ENCODE measurements at regions not wholly inside any gene's neighbourhood (a gene's known extent, or its start where the extent isn't known, plus 50 kb on each side); places are given as distances from the start of the nearest gene placed in this dataset.

DNA sequence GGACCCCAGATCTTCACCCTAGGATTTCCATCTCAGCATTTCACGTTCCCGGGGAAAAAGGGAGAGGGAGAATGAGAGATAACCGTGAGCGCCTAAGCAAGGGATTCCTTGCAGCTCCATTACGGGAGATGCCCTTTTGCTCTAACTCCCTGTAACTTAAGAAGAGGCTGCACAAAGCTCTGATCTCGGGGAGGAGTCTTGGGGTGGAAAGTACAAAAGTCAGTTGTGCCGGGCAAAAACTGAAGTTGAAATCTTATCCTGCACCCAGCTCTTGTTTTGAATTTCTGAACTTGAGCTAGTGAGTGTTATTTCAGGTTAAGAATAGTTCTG is 256.4 kb upstream of the SOX21 start:
- DNase-seq, result no peak

DNA sequence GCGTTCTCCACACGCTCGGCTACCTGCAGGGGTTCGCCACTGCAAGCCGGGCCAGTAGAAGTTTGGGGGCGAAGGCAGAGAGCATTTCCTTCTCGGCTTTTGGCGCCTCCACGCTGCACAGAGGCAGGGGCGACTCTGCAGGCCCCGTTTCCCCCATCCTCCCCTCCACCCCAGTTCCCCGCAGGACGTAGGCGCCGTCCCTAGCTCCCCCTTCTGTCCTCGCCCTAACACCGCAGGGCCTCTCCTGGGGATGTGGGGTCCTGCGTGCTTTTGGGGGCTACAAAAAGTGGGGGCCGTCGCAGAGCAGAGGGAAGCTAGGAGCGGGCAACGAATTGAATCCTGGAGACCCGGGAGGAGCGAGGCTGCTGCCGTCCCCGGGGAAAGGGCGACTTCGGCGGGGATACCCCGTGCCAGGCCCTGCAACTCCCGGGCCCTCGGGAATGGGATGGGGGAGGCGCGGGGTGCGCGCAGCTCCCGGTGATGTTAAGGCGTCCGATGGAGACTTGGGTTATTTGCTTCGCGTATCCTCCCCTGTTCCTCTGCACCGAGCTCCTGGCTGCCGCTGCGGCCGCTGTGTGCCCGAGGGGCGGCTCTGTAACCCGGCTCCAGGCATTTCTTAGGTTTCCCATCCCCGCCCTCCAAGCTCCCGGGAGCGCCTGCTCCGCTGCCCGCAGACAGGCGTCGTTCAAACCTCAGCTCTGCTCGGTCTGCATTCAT is 255.9 kb upstream of the SOX21 start:
- DNase-seq, result no peak

DNA sequence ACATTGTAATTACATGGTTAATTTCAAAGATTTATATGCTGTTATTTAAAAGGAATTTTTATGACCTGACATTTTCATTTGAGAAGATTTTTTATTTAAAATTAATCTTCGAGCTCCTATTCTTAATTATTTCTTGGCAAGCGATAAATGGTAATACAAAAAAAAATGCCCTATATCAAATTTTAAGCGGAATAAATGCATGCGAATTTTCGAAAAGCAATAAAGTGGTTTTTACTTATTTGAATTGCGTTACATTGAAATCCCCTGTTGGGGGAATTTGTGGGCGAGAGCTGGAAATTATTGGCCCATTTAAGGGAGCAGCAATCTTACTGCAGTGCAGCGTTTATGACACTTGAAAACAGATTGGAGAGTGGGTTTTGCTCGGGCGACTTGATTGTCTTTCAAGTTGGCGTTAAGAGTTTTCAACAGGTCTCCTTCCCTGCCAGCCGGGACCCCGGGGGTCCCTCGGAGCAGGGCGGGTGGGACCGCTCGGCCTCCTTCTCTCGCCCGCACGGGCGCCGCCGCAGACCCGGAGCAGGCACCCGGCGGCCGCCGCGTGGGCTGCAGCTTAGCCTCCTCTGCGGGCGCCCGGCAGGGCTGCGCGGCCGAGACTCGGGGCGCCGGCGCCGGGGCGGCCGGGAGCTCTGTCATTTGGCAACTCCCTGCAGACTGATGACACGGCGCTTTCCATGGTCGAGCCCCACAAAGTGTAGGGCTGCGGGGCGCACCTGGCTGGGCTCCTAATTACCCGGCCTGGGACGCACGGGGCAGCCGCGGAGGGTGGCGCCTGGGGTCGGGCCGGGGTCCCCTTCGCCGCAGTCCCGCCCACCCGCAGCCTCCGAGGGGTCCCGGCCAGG is 255.1 kb upstream of the SOX21 start:
- DNase-seq, result no peak

DNA sequence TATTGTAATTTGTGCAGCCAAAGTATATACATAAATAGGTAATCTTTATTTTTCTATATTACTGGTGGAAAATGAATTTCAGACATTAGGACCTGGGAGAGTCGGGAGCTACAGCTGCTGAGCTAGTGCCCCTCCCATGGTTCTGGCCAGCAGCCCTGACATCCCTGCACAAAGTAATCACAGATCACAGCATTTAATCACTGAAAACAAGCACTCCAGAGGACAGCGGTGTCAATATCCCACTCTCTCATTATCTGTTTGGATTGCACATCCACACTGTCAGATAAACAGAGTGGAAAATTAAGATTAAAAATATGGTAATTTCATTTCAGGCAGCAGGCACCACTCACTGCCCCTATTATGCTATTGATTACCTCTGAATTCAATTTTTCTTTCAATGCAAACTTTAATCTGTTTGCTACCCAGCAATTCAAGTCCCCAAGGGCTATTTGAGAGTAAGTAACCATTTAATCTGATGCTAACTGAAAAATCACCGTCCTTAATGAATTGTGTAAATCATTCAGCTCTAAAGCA is 254.1 kb upstream of the SOX21 start:
- no peak for DNase-seq

DNA sequence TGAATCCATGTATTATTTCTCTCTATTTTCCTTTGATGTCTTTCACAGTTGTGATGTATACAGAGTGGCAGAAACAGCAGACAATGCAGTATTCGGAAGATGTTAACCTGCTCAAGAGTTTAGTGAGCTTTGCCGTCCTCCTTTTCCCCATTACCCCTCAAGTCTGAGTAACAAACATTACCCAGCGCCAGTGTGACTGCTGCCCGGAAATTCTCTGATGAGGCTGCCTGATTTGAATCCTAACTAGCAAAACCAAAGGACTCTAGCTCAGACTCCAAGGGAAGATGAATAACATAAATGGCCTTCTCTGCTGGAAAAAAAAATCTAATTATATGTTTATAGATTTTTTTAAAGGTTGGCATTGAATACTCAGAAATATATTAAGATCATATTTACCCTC is 247.3 kb upstream of the SOX21 start:
- no peak for DNase-seq

DNA sequence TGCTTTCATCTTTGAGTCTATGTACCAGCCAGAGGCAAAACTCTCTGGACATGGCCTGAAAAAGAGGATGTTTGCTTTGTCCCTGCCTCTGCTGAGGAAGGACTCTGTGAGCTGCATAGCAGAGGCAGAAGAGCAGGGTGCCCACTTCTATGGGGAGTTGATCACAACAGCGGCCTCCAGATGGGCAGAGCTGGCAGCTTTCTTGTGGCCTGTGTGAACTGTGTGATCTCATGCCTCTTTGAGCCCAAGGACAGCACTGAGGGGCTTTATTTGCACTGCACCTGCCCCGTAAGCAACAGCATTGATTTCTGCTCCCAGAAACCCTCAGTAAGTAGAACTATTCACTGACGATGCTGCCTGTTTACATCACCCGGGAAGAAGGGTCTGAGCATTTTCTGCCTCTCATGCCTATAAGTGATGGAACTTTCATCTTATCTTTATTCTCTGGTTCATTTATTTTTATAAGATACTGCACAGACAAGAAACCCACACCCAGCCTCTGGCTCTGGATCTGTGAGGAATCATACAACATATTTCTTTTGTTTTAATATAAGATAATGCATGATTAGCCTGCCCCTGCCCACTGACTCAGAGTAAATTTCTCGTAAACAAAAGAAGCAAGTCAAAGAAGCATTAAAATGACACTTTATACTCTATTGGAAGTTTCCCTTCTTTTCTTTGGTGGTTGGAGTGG is 244.2 kb upstream of the SOX21 start:
- DNase-seq, result no peak

DNA sequence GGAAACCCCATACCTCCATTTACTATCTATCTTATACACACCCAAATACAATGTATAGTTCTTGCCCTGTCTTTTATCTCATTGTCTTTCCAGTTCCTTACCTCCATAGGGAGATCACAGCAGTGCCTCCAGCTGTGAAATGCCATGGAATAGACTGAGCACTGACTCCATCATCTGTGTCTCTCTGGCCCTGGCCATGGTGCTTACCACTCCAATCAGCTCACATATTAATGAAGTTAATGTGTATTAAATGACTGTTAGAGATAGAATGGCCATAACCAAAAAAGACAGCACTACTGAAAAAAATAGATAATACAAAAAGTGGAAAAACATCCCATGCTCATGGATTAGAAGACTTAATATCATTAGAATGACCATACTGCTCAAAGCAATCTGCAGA is 240.4 kb upstream of the SOX21 start:
- DNase-seq, result no peak

DNA sequence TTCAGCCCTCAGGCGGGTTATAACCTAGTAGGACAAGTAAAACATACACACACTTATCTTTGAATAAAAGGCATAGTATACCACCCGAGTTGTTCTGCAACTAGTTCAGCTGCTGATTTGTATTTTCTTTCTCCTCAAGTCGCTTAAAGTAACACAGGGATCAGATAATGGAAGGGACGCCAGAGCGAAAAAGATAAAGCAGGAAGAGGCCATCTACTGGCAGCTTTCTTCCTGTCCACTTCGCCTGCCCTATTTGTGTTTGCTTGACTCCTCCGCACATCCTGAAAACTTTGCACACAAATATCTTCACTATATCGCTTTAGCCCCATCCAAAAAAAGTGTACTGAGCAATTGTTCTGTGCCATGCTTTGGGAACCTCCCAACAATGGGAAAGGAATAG is 238.0 kb upstream of the SOX21 start:
- DNase-seq, result no peak

DNA sequence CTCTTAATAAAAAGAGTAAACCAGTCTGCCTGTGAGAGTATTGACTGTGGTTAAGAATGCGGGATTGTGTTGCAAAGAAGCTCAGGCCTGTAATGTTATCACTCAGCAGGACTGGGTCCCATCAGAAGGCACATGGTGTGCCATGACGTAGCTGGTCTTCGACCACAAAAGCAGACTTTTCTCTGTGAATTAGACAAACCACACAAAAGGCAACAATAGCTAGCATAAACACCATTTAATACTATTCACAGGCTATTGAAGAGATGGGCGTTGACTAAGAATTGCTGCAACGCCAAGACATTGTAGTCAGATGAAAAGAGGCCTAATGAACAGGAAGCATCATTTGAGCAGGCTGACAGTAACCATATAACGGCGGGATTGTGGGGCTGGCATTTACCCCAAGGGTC is 235.6 kb upstream of the SOX21 start:
- no peak for DNase-seq

DNA sequence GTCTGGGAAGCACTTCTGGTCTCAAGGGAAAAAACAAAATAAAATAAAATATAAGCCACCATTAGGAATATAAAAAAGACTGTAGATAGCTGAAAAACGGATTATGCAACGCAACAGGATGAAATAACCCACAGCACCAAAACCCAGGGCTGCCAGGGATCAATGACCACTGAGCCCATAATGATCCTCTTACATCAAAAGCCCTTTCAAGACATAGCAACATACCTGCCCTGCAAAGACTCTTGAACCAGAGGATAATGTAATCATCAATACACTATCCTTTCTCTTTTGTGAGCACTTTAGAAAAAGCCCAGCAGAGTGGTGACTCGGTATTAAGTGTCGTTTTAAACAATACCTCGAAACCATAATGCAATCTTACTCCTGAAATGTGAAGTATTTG is 235.0 kb upstream of the SOX21 start:
- DNase-seq, result no peak

DNA sequence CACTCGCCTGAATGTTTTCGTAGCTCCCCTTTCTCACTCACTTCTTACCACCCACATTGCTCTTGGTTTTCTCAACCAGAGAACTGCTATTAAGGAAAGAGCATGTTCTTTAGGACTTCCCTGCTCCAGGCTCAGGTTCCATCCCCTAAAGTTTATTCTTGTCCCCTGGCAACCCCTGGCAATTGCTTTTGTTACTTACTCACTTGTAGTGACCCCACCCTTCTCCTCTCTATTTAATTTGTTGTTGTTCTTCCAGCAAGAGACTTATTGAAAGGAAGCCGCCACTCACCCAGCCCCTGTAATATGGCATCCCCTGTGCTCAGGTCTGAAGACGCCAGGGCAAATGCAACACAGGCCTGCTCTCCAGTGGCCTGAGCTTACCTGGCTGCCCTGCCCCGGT is 233.7 kb upstream of the SOX21 start:
- no peak for DNase-seq

DNA sequence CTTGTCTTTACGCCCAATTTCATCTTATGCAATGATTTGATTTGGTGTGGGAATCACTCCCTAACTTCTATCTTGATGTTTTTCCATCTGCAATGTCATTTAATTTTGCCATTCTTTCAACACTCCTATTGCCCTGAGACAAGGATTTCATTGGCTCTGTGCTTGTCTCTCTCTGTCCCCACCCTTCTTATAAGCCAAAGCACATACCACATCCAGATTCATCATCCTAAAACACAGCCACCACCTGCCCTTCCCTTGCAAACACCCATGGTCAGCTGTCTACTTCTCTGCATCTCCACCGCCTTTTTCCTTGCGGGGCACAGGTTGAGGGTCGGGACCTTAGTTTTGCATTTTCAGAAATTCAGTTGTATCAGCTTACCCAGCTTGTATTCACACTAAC is 225.8 kb upstream of the SOX21 start:
- DNase-seq, result no peak

DNA sequence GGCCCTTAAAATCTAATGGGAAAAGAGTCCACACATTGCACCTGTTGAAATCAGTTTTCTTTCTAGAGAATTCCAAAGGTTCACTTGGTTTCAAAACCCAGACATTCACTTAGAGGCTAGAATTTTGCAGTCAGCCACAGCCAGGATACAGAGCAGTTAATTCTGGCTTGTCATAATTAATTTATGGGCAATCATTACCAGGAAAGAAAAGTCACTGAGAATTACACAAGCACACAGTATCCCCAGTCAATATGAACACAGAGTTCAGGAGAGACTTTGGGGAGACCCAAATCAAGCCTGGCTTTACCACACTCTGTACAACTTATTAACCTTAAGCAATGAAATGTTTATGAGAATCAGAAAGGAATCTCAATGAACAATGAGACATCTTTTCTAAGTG is 224.3 kb upstream of the SOX21 start:
- no peak for DNase-seq

DNA sequence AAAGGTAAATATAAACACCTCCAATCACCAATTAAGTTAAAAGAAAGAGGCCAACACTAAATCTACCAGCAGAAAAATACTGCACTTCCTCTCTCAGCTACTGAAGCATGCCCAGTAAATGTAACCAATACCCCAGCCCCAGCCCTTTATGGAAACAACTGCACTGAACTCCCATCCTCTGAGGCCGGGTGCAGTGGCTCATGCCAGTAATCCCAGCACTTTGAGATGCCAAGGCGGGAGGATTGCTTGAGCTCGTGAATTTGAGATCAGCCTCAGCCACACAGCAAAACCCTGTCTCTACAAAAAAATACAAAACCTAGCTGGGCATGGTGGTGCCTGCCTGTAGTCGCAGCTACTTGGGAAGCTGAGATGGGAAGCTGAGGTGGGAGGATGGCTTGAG is 221.6 kb upstream of the SOX21 start:
- no peak for DNase-seq

DNA sequence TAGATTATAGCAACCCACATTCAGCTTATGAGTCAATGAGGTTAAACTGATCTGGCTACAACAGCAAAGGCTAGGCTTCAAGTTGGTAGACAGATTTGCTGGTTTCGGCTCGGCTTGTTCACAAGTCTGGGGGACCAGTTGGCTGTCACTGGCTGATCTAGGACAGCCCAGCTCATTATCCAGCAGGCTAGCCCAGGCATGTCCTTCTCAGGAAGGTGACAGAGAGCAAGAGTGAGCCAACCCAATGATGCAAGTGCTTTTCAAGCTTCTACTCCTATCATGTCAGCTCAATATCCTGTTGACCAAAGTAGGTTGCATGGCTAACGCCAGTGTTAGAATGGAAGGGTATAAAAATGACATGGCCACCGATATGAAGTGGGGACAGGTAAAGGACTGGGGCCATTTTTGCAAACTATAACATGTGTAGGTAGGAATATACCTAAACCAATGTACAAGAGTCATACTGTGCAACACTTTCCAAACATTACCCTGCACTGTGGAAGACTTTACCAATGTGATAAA is 220.9 kb upstream of the SOX21 start:
- no peak for DNase-seq

DNA sequence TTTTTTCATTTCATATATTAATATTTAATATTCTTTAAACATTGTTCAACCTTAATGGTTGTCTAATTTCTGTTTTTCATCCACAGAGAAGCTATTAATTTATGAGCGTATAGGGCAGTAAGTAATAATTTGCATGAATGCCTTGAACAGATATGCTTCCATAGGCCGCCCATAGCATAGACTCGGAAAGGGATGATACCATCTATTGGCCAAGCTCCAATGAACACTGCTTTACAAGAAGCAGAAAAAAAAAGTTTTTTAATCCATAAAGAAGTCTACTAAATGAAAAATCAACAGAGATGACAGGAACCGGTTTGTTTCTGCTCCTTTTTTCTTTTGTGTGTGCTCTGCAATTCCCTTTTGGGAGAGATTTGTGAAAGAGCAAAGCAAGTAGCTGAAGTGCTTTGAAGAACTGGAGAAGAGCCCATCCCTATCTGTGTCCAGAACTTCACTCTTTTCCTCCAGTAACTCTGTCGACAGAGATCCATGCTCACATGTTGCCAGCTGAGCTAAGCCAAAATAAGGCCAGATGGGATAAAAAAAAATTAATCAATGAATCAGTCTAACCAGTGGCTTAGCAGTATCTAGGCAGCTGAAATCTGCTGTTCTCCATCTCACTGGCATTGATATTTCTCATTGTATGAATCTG is 215.9 kb upstream of the SOX21 start:
- DNase-seq, result no peak

DNA sequence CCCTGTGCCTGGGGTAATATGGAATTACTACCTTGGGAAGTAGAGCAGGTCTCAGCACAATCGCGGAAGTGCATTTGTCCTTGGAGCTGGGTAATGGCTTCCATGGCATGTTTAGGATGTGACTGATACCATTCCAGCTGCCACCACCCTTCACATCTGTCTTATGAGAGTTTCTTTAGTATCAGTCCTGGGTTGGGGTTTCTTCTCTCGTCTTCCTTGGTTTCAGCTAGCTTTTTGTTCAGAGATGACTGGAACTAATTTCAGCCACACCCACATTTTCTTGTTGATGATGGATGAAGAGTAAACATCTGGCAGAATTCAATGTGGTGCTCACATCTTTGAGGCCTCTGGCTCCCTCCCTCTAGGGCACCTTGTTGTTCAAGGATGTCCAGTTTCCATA is 212.9 kb upstream of the SOX21 start:
- no peak for DNase-seq

DNA sequence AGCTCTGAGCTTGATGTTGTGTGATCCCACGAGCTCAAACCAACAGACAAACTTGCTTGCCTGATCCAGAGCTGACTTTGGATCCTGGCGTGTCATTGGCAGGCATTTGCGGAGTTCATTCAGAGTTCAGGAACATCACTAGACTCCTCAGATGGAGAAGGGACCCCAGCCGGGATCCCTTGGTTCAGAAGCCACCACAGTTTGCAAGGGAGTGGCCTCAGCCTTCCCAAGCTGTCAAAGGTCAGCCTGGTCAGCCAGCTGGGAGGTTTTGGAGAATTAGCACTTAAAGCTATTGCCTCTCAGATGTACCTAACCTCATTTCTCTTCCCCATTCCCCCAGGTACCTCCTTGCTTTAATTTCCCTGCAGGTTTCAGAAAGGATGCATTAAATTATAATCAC is 208.8 kb upstream of the SOX21 start:
- DNase-seq, result no peak

DNA sequence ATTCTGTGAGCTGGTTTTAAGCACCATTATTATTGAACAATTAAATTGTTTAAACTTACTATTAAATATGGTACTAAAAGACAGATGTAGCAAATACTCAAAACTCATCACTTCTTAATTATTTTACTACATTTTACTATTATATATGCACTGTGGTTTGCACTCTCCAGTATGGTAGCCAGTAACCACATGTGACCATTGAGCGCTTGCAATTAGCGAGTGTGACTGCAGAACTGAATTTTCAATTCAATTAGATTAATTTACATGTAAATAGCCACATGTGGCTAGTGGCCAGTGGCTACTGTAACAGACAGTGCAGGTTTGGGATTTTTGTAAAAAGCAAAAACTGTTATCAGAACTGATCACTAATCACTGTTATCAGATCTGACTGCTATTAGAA is 208.2 kb upstream of the SOX21 start:
- no peak for DNase-seq

DNA sequence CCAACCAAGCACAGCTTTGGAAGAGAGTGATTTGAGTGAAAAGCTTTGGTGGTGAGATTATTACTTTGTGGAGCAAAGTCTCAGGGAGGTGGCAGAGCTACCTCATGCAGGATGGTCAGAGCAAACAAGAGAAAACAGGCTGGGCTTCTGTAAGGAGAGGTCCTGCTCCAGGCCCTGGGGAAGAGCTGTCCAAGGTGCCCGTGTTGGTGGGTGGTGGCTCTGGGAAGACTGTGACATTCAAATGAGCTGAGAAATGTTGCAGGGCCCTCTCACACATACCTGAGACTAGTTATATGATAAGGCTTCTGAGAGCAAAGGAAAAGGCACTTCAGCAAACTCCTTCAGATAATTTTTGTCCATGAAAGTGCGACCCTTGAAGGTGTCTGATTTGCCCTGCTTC is 205.5 kb upstream of the SOX21 start:
- no peak for DNase-seq

DNA sequence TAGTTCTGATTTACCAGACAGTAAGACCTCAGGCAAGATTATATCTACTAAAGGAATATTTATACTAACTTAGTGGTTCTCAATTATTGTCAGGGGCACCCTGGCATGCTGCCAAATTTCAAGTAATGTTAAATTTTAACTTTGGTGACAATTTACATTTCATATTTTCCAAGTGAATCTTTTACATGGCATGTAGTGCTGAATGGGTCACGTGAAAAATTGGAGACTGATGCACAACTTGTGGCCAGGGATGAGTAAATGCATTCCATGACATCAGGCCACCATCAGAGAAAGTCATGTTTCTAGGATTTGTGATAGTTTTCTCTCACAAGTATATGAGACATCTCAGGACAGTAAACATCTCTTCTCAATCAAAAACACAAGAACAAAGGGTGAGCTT is 202.6 kb upstream of the SOX21 start:
- DNase-seq, result no peak

DNA sequence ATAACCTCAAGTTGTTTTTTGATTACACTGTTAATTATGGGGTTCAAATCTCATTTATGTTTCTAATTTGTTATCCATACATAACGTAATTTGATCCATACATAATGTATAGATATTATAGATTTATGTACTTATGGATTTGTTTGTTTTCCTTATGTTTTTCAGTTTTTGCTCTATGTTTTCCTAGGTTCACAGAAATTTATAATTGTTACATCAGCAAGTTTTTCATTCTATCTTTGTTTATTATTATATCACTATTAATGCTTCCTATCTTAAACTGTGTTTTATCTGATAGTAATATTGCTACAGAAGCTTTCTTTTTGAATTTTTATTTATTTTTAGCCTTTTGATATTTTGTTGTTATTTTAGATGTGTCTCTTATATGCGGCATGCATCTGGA is 194.3 kb upstream of the SOX21 start:
- no peak for DNase-seq

DNA sequence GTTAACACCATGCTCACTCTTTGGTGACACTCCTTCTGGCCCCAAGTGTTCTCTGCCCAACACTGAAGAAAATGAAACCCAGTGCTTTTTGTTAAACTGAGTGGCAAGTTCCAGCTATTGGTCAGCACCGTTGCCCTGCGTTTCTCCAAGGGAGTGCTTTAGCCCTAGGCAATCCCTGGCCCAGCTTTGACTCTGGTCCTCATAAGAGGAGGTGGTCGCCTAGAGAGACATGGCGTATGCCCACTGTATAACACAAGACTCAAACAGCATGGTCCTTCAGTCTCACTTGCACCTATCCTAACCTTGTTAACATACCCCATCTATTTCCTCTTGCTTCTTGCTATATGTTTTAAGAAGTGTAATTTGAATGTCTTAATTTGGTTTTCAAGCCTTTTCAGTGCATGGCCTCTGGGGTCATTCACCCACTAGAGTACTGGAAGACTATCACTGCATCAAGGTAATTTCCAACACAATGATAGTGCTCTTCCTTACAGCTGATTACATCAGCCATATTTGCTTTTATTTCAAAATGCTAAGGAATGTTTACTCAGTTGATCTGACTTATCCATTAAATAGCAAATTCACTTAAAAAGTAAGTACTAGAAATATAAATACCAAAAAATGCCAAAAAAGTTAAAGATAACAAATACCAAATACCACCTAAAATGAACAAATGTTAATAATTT is 190.5 kb upstream of the SOX21 start:
- DNase-seq, result no peak
